ENCODE measurements at regions not wholly inside any gene's neighbourhood (a gene's known extent, or its start where the extent isn't known, plus 50 kb on each side); places are given as distances from the start of the nearest gene placed in this dataset.

- ATAC-seq: no peak
- Histone ChIP-seq H3K27me3 (ENCODE audit: insufficient read depth, low read length) (no peaks in the 10 kb centered on the region), H3K4me1 (ENCODE audit: control insufficient read depth in 1 of 2, insufficient read depth in 2 of 2, low read length in 2 of 2) (no peaks in the 10 kb centered on the region), H2AFZ (ENCODE audit: low read depth, low read length, poor library complexity, severe bottlenecking) (no peak overlapping the region), H3K9me3 (ENCODE audit: control insufficient read depth in 1 of 2, insufficient read depth in 1 of 2, low read depth in 1 of 2, low read length in 2 of 2) (peaks cover 3 to 9% of the 10 kb centered on the region in 2 experiments; a peak in 2 of 4 replicates), H3K9ac (ENCODE audit: low read length) (no peak overlapping the region), H3K4me2 (ENCODE audit: low read length) (no peak overlapping the region), H3K79me2 (ENCODE audit: insufficient read depth, low read length) (no peaks in the 10 kb centered on the region), H3K27ac (ENCODE audit: low read depth, low read length) (no peak overlapping the region), H3K4me3 (replicated peaks in 1 of 2; ENCODE audit: low read depth in 1 of 2, low read length in 2 of 2) (no peak overlapping the region), H4K20me1 (ENCODE audit: insufficient read depth) (no peaks in the 10 kb centered on the region), H3K9me2 (ENCODE audit: insufficient read depth) (no peaks in the 10 kb centered on the region), H3K36me3 (ENCODE audit: control insufficient read depth in 1 of 2, insufficient read depth in 2 of 2, low read length in 2 of 2) (no peaks in the 10 kb centered on the region)
- intact Hi-C loops (cut with micrococcal nuclease): no loop called here
- ChIA-PET POLR2A (no interaction called here), RAD21 (ENCODE audit: low non-redundant PET in 1 of 2, low total read pairs in 2 of 2, uncharacterized antibody in 2 of 2, unreplicated experiment in 2 of 2) (no interaction called here), CTCF (no interaction called here)
- TF ChIP-seq, protein P1, sequence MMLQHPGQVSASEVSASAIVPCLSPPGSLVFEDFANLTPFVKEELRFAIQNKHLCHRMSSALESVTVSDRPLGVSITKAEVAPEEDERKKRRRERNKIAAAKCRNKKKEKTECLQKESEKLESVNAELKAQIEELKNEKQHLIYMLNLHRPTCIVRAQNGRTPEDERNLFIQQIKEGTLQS (IDR thresholded peaks at IDR 0.05): no peak
- TF ChIP-seq EZH2 (IDR thresholded peaks at IDR 0.05) (no peak), ZFX (IDR thresholded peaks at IDR 0.05) (no peak), RAD21 (IDR thresholded peaks at IDR 0.05; ENCODE audit: low read depth) (no peak), CTCF (IDR thresholded peaks at IDR 0.05 in 2 of 3, conservative IDR thresholded peaks at IDR 0.05 in 1 of 3; ENCODE audit: borderline replicate concordance in 1 of 3, insufficient read depth in 1 of 3, low read depth in 2 of 3, low read length in 2 of 3) (no peak), EZH2phosphoT487 (IDR thresholded peaks at IDR 0.05; ENCODE audit: borderline replicate concordance) (no peak), SIN3A (IDR thresholded peaks at IDR 0.05; ENCODE audit: low read depth) (no peak), REST (IDR thresholded peaks at IDR 0.05; ENCODE audit: low read depth) (no peak), POLR2AphosphoS5 (IDR thresholded peaks at IDR 0.05; ENCODE audit: low read depth, low read length) (no peak), YY1 (IDR thresholded peaks at IDR 0.05; ENCODE audit: extremely low read depth, insufficient replicate concordance, low read depth, low read length) (no peak), ELF1 (IDR thresholded peaks at IDR 0.05; ENCODE audit: borderline replicate concordance, low read depth) (no peak), JUND (IDR thresholded peaks at IDR 0.05) (no peak), POLR2A (IDR thresholded peaks at IDR 0.05; ENCODE audit: borderline replicate concordance, extremely low read depth, insufficient read depth, insufficient read length) (no peak)
- no peak for DNase-seq (ENCODE audit: low read depth, low spot score)
- no TSS peak for BruUV-seq (replicated peaks)
Observed at GRCh38 chr10:36574207-36574606, 551.2 kb upstream of the ANKRD30A start.
